BE2C (cell line): ENCODE measurements at regions not wholly inside any gene's neighbourhood (a gene's known extent, or its start where the extent isn't known, plus 50 kb on each side); places are given as distances from the start of the nearest gene placed in this dataset.

ENCODE experiments used
- DNase-seq: peaks from one replicate; pipeline ENCODE4 v3.0.0-alpha.2; 2020
- H3K27me3 ChIP-seq: fragments of 250-450 bp; sonication (Bioruptor Pico); 2 replicates; pipeline ENCODE4 v1.5.1; 2020; ENCODE audit warnings: mild to moderate bottlenecking
- H3K36me3 ChIP-seq: fragments of 250-450 bp; sonication (Bioruptor Pico); 2 replicates; pipeline ENCODE4 v1.5.1; 2020; ENCODE audit warnings: mild to moderate bottlenecking
- H3K4me1 ChIP-seq: fragments of 250-450 bp; sonication (Bioruptor Pico); 2 replicates; pipeline ENCODE4 v1.5.1; 2020
- H3K4me3 ChIP-seq: 2 replicates; pipeline ENCODE4 v1.5.1; 2011; ENCODE audit warnings: low read depth, low read length
- H3K9me3 ChIP-seq: fragments of 250-450 bp; sonication (Bioruptor Pico); 2 replicates; pipeline ENCODE4 v1.5.1; 2020
- TF ChIP-seq, protein P1 (sequence below): IDR thresholded peaks from 2 replicates; pipeline ENCODE4 v1.5.1; 2012; ENCODE audit warnings: mild to moderate bottlenecking, low read depth, low read length

GRCh38 chr4:11912886-11913285 lies 484.2 kb upstream of the HS3ST1 start:
- Histone ChIP-seq H3K4me1 (no peaks in the 10 kb centered on the region), H3K36me3 (no peaks in the 10 kb centered on the region), H3K9me3 (no peaks in the 10 kb centered on the region), H3K4me3 (no peak overlapping the region), H3K27me3 (no peaks in the 10 kb centered on the region)
- no peak for DNase-seq
- TF ChIP-seq, protein P1, sequence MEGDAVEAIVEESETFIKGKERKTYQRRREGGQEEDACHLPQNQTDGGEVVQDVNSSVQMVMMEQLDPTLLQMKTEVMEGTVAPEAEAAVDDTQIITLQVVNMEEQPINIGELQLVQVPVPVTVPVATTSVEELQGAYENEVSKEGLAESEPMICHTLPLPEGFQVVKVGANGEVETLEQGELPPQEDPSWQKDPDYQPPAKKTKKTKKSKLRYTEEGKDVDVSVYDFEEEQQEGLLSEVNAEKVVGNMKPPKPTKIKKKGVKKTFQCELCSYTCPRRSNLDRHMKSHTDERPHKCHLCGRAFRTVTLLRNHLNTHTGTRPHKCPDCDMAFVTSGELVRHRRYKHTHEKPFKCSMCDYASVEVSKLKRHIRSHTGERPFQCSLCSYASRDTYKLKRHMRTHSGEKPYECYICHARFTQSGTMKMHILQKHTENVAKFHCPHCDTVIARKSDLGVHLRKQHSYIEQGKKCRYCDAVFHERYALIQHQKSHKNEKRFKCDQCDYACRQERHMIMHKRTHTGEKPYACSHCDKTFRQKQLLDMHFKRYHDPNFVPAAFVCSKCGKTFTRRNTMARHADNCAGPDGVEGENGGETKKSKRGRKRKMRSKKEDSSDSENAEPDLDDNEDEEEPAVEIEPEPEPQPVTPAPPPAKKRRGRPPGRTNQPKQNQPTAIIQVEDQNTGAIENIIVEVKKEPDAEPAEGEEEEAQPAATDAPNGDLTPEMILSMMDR = no peak

GRCh38 chr4:11910812-11911211 lies 482.1 kb upstream of the HS3ST1 start:
- no peak overlapping the region for H3K4me3 ChIP-seq
- H3K4me1 ChIP-seq = no peaks in the 10 kb centered on the region
- no peaks in the 10 kb centered on the region for H3K9me3 ChIP-seq
- DNase-seq = no peak
- TF ChIP-seq, protein P1 = no peak
- H3K36me3 ChIP-seq = no peaks in the 10 kb centered on the region
- H3K27me3 ChIP-seq = no peaks in the 10 kb centered on the region

DNA sequence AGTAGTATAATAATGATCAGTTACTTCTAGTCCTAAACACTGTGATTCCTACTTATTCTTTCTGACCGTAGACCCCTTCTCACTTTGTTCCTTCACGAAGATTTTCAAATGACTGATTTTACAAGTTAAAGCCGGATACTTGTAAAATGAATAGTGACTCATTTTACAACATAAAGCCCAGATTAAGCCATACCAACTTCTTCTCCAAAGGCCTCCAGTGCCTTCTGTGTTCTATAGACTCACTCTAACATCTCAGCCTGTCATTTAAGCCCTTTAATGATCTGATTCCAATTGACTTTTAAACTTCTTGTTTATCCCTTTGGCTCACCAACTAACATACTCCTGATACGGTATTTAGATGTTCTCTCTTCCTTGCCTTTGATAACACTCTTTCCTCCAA lies 480.0 kb upstream of the HS3ST1 start:
- H3K36me3 ChIP-seq = no peaks in the 10 kb centered on the region
- TF ChIP-seq, protein P1 = no peak
- no peaks in the 10 kb centered on the region for H3K27me3 ChIP-seq
- H3K4me1 ChIP-seq = no peaks in the 10 kb centered on the region
- H3K4me3 ChIP-seq = no peak overlapping the region
- no peak for DNase-seq
- H3K9me3 ChIP-seq = no peaks in the 10 kb centered on the region

- DNase-seq = no peak
Measured at GRCh38 chr4:11908205-11908604, 479.5 kb upstream of the HS3ST1 start.

DNA sequence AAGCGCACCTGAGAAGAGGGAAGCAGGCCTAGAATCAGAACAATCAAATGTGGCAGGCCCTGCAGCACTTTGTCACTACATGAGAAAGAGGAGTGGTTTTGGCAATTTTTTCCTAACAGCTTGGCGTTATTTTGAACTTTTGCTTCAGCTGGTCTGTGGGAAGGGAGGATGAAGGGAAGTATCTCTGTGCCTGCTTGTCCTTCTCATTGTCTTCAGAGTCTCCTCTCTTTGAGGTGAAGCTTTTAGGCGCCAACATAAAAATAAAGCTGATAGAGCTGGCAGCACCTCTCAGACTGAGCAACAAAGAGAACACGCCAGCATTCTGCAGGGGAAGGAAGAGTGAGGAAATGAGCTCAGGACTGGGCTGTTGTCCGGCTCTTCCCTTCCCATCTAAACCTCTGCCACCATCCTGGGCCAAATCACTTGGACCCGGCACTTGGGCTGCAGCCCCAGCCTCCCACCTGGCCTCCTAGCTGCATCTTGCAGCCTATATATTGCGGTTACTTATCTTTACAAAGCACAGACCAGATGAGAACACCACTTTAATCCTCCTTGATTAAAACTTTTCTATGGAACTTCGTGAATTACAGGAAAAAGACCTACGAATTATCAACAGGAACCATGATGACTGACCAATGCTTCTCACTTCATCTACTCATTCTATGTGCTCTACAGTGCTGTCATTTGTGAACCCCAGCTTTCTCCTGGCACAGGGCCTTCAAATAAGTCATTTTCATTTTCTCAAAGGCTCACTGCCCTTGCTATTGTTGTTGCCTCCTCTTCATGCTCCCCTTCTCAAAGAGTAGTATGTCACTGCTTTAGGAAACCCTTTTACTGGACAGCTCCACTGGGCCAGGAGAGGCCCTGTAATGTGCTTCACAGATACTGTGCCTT lies 476.4 kb upstream of the HS3ST1 start:
- H3K4me3 ChIP-seq = no peak overlapping the region
- no peaks in the 10 kb centered on the region for H3K27me3 ChIP-seq
- H3K4me1 ChIP-seq = no peaks in the 10 kb centered on the region
- no peak for DNase-seq
- TF ChIP-seq, protein P1 = no peak
- no peaks in the 10 kb centered on the region for H3K36me3 ChIP-seq
- H3K9me3 ChIP-seq = no peaks in the 10 kb centered on the region

More at GRCh38 chr4:11908205-11908604, 479.5 kb upstream of the HS3ST1 start:
- H3K9me3 ChIP-seq = no peaks in the 10 kb centered on the region
- no peak overlapping the region for H3K4me3 ChIP-seq
- TF ChIP-seq, protein P1 = no peak
- H3K36me3 ChIP-seq = no peaks in the 10 kb centered on the region
- no peaks in the 10 kb centered on the region for H3K27me3 ChIP-seq
- H3K4me1 ChIP-seq = no peaks in the 10 kb centered on the region

- Histone ChIP-seq H3K9me3 (no peaks in the 10 kb centered on the region), H3K27me3 (no peaks in the 10 kb centered on the region), H3K4me1 (no peaks in the 10 kb centered on the region), H3K36me3 (no peaks in the 10 kb centered on the region), H3K4me3 (no peak overlapping the region)
- DNase-seq = no peak
- TF ChIP-seq, protein P1 = no peak
Measured at GRCh38 chr4:11904117-11904535, 475.4 kb upstream of the HS3ST1 start.
